ENCODE measurements at regions not wholly inside any gene's neighbourhood (a gene's known extent, or its start where the extent isn't known, plus 50 kb on each side); places are given as distances from the start of the nearest gene placed in this dataset.

DNA sequence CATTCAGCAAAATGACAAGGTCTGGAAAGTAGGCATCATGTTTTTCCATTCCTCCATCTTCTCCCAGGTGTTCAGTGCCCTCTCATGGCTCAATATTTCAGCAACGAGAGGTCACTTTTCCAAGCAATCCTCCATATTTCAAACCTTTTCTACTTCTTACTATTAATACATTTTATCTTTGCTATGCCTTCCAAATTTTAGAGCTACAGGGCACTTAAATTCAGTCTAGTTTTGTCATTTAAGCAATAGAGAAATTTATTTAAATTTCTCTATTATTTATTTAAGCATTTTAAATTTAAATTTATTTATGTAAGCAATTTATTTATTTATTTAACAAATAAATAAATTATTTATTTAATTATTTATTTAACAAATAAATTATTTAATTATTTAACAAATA, 305.1 kb upstream of the ANXA10 start:
- Histone ChIP-seq H3K4me1 (ENCODE audit: low read depth) (peaks cover 25% of the 10 kb centered on the region), H3K27ac (no peak overlapping the region), H3K4me3 (no peak overlapping the region), H3K9me3 (ENCODE audit: low read depth) (no peaks in the 10 kb centered on the region), H3K27me3 (no peaks in the 10 kb centered on the region), H3K36me3 (no peaks in the 10 kb centered on the region)
- DNase-seq (ENCODE audit: low read depth in 1 of 2, low spot score in 1 of 2) = no peak
- TF ChIP-seq, protein P1, sequence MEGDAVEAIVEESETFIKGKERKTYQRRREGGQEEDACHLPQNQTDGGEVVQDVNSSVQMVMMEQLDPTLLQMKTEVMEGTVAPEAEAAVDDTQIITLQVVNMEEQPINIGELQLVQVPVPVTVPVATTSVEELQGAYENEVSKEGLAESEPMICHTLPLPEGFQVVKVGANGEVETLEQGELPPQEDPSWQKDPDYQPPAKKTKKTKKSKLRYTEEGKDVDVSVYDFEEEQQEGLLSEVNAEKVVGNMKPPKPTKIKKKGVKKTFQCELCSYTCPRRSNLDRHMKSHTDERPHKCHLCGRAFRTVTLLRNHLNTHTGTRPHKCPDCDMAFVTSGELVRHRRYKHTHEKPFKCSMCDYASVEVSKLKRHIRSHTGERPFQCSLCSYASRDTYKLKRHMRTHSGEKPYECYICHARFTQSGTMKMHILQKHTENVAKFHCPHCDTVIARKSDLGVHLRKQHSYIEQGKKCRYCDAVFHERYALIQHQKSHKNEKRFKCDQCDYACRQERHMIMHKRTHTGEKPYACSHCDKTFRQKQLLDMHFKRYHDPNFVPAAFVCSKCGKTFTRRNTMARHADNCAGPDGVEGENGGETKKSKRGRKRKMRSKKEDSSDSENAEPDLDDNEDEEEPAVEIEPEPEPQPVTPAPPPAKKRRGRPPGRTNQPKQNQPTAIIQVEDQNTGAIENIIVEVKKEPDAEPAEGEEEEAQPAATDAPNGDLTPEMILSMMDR (IDR thresholded peaks at IDR 0.05; ENCODE audit: low read depth, low read length) = no peak

DNA sequence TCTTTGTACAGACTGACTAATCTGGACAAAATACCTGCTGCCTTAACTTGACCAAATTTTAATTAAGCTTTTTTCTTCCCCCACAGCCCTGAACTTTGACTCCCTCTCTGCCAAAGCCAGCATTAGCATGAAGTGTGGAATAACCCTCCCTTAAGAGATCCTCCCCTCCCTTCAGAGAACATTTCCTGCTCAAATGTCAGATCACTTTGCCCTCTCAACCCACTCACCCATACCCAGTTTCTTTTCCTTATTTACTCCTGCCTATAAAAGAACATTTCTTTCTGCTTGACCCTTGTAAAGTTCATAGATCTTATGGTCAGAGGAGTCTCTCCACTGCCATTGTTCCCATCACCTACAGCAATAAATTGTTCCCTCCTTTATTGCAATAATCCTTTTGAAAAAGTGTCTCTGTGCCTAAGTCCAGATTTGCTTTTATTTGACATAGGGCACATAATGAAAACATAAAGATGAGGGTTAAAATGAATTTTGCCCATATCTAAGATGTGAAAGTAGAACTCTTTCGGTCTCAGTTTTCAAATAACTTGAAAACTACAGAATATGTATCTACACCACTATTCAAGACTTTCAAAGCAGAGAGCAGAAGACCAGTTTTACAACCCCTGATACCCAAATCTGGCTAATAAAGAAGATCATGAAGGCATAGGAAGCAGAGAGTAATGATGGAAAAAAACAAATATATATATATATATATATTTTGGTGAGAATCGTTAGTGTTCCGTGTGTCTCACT, 289.7 kb upstream of the ANXA10 start:
- Histone ChIP-seq H3K36me3 (no peaks in the 10 kb centered on the region), H3K4me3 (no peak overlapping the region), H3K9me3 (ENCODE audit: low read depth) (no peaks in the 10 kb centered on the region), H3K27me3 (no peaks in the 10 kb centered on the region), H3K27ac (no peak overlapping the region), H3K4me1 (ENCODE audit: low read depth) (no peaks in the 10 kb centered on the region)
- DNase-seq (ENCODE audit: low read depth in 1 of 2, low spot score in 1 of 2) = no peak
- TF ChIP-seq, protein P1 (IDR thresholded peaks at IDR 0.05; ENCODE audit: low read depth, low read length) = no peak

DNA sequence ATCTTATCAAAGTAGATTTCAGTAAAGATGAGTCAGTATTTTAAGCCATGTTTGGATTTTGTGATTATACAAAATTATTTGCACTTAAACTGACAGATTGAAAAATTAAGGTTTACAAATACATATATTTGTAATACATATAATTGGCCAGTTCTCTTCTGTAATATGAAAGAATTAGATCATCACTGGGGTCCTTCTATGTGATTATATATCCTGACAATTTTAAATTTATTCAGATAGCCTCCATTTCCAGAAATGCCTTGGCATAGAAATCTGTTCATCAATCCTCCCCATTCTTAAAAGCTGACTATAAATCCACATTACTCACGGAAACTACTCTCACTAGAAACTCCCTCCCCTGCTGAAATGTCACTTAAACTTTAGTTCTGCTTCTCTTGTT, 280.4 kb upstream of the ANXA10 start:
- DNase-seq (ENCODE audit: low read depth in 1 of 2, low spot score in 1 of 2) = no peak
- Histone ChIP-seq H3K4me1 (ENCODE audit: low read depth) (no peaks in the 10 kb centered on the region), H3K27ac (no peak overlapping the region), H3K36me3 (no peaks in the 10 kb centered on the region), H3K27me3 (no peaks in the 10 kb centered on the region), H3K4me3 (no peak overlapping the region), H3K9me3 (ENCODE audit: low read depth) (no peaks in the 10 kb centered on the region)
- TF ChIP-seq, protein P1 (IDR thresholded peaks at IDR 0.05; ENCODE audit: low read depth, low read length) = no peak

DNA sequence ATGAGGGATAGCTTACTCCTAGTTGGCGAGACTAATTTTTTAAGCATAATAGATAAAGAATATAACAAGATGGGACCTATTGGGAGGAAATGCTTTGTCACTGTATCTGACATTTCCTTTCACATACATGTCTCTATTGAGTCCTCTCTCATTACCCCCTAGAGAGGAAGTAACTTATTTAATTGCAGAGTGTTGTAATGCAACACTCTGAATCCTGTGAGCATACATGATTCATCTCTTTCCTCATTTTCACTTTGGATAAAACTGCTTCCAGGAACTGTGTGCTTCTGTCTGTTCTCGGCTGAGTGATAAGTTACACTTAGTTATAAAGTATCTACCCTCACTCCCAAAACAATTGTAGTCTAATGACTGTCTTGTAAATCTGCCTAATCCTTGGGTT, 266.1 kb upstream of the ANXA10 start:
- DNase-seq (ENCODE audit: low read depth in 1 of 2, low spot score in 1 of 2) = peak in 1 of 2 donors; percentile 60
- H3K27ac ChIP-seq = no peak overlapping the region
- no peaks in the 10 kb centered on the region for H3K27me3 ChIP-seq
- no peaks in the 10 kb centered on the region for H3K9me3 ChIP-seq (ENCODE audit: low read depth)
- H3K4me1 ChIP-seq (ENCODE audit: low read depth) = peaks cover 3% of the 10 kb centered on the region
- H3K36me3 ChIP-seq = no peaks in the 10 kb centered on the region
- TF ChIP-seq, protein P1 (IDR thresholded peaks at IDR 0.05; ENCODE audit: low read depth, low read length) = no peak
- no peak overlapping the region for H3K4me3 ChIP-seq

DNA sequence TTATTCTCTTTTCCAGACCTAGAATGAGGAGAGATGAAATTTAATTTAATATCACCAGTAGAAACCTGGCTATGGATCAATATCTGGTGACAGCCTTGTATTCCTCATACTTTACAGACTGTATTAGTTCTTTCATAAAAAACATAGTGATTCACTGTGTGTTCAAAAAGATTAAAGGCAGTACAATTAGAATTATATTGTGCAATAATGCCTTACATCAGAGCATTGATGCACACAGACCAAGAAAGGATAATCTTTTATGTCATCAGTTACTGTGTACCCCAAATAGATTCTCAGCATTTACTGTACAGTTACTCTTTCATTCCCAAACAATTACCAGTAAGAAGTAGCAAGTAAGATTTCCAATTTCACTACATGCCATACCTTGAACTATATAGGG, 260.5 kb upstream of the ANXA10 start:
- Histone ChIP-seq H3K4me1 (ENCODE audit: low read depth) (no peaks in the 10 kb centered on the region), H3K36me3 (no peaks in the 10 kb centered on the region), H3K27ac (no peak overlapping the region), H3K27me3 (no peaks in the 10 kb centered on the region), H3K4me3 (no peak overlapping the region), H3K9me3 (ENCODE audit: low read depth) (no peaks in the 10 kb centered on the region)
- TF ChIP-seq, protein P1 (IDR thresholded peaks at IDR 0.05; ENCODE audit: low read depth, low read length) = no peak
- peak in 1 of 2 donors; percentile 12 for DNase-seq (ENCODE audit: low read depth in 1 of 2, low spot score in 1 of 2)

Data from cardiac muscle cell (in vitro differentiated cells and primary cell).